ENCODE measurements at regions not wholly inside any gene's neighbourhood (a gene's known extent, or its start where the extent isn't known, plus 50 kb on each side); places are given as distances from the start of the nearest gene placed in this dataset.
A peak's percentile ranks its signal among the peaks of the same experiment; 100 is the strongest.

GRCh38 chrX:40418146-40418812 is 162.5 kb upstream of the ATP6AP2 start:
- H3K4me3 ChIP-seq (ENCODE audit: low read depth, low read length): no peak overlapping the region
- peak; percentile 50 for DNase-seq (ENCODE audit: low read depth)
- peaks cover 2% of the 10 kb centered on the region for H3K27me3 ChIP-seq (ENCODE audit: control insufficient read depth, insufficient read depth, low read length)
- no peak for TF ChIP-seq CTCF (IDR thresholded peaks at IDR 0.05; ENCODE audit: insufficient read depth, low read length, poor library complexity, severe bottlenecking)
- H3K36me3 ChIP-seq (ENCODE audit: control insufficient read depth, insufficient read depth, low read length): no peaks in the 10 kb centered on the region

- Histone ChIP-seq H3K4me3 (ENCODE audit: low read depth, low read length) (no peak overlapping the region), H3K27me3 (ENCODE audit: control insufficient read depth, insufficient read depth, low read length) (peaks cover 2% of the 10 kb centered on the region), H3K36me3 (ENCODE audit: control insufficient read depth, insufficient read depth, low read length) (no peaks in the 10 kb centered on the region)
- no peak for TF ChIP-seq CTCF (IDR thresholded peaks at IDR 0.05; ENCODE audit: insufficient read depth, low read length, poor library complexity, severe bottlenecking)
- DNase-seq (ENCODE audit: low read depth): no peak
Observed at GRCh38 chrX:40415675-40416074, 165.1 kb upstream of the ATP6AP2 start.

GRCh38 chrX:40414335-40414734 is 166.4 kb upstream of the ATP6AP2 start:
- Histone ChIP-seq H3K27me3 (ENCODE audit: control insufficient read depth, insufficient read depth, low read length) (peaks cover 2% of the 10 kb centered on the region), H3K4me3 (ENCODE audit: low read depth, low read length) (no peak overlapping the region), H3K36me3 (ENCODE audit: control insufficient read depth, insufficient read depth, low read length) (no peaks in the 10 kb centered on the region)
- no peak for TF ChIP-seq CTCF (IDR thresholded peaks at IDR 0.05; ENCODE audit: insufficient read depth, low read length, poor library complexity, severe bottlenecking)
- no peak for DNase-seq (ENCODE audit: low read depth)

- no peak overlapping the region for H3K4me3 ChIP-seq (ENCODE audit: low read depth, low read length)
- H3K27me3 ChIP-seq (ENCODE audit: control insufficient read depth, insufficient read depth, low read length): peaks cover 2% of the 10 kb centered on the region
- TF ChIP-seq CTCF (IDR thresholded peaks at IDR 0.05; ENCODE audit: insufficient read depth, low read length, poor library complexity, severe bottlenecking): no peak
- no peaks in the 10 kb centered on the region for H3K36me3 ChIP-seq (ENCODE audit: control insufficient read depth, insufficient read depth, low read length)
- no peak for DNase-seq (ENCODE audit: low read depth)
Observed at GRCh38 chrX:40411340-40412111, 169.2 kb upstream of the ATP6AP2 start.

GRCh38 chrX:40410859-40411258 is 169.9 kb upstream of the ATP6AP2 start:
- Histone ChIP-seq H3K4me3 (ENCODE audit: low read depth, low read length) (no peak overlapping the region), H3K27me3 (ENCODE audit: control insufficient read depth, insufficient read depth, low read length) (peaks cover 2% of the 10 kb centered on the region), H3K36me3 (ENCODE audit: control insufficient read depth, insufficient read depth, low read length) (no peaks in the 10 kb centered on the region)
- no peak for DNase-seq (ENCODE audit: low read depth)
- no peak for TF ChIP-seq CTCF (IDR thresholded peaks at IDR 0.05; ENCODE audit: insufficient read depth, low read length, poor library complexity, severe bottlenecking)
